ENCODE measurements at regions not wholly inside any gene's neighbourhood (a gene's known extent, or its start where the extent isn't known, plus 50 kb on each side); places are given as distances from the start of the nearest gene placed in this dataset.

DNA sequence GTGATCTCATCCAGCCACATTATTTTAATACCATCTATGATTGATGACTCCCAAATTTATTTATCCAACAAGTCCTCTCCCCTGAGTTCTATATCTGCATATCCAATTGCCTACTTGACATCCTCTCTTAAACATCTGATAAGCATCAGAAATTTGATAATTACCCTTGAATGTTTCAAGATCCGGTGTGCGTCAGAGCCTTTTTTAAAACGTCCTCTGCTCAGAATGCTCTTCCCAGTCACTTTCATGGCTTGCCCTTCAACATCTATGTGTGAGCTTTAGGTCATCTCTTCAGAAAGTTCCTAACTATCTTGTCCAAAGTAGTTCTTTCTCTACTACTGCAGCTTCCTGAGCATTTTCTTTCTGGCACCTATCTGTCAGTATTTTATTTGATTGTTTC, 364.3 kb downstream of the PLPP3 start:
- TF ChIP-seq CTCF (IDR thresholded peaks at IDR 0.05; ENCODE audit: insufficient read depth, low read length, missing control alignments) = no peak
- no peak for DNase-seq (ENCODE audit: low read depth, low spot score)
- CTCF ChIA-PET = no interaction called here
- no peak overlapping the region for H3K4me3 ChIP-seq (ENCODE audit: low read depth, low read length)
- POLR2A ChIA-PET = no interaction called here

GRCh38 chr1:56213068-56213467, 366.3 kb downstream of the PLPP3 start:
- no peak for TF ChIP-seq CTCF (IDR thresholded peaks at IDR 0.05; ENCODE audit: insufficient read depth, low read length, missing control alignments)
- no peak overlapping the region for H3K4me3 ChIP-seq (ENCODE audit: low read depth, low read length)
- no peak for DNase-seq (ENCODE audit: low read depth, low spot score)
- ChIA-PET POLR2A (no interaction called here), CTCF (no interaction called here)

DNA sequence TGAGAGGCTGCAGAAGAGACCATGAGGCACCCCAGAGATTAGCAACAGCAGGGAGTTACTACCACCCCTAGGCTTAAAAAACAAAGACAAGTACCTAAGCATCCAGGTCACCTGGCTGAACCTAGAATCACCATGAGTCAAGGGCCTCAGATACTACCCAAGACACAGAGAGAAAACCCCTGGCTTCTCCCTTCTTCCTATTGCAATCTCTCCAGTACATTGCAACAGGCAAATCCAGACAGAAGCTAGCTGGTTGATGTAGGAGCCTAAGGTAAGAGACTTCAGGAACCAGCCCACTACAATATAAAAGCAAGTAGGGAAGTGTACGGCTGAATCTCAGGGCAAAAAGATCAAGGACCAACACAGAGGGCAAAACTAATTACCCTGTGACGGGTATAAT, 367.2 kb downstream of the PLPP3 start:
- ChIA-PET POLR2A (interaction anchor here (0.7 kb wide), 1 partner anchor 851 kb away, joined by 3 read pairs; no protein-coding TSS in a partner anchor), CTCF (no interaction called here)

GRCh38 chr1:56206391-56206790, 373.0 kb downstream of the PLPP3 start:
- CTCF ChIA-PET = no interaction called here
- POLR2A ChIA-PET = no interaction called here
- H3K4me3 ChIP-seq (ENCODE audit: low read depth, low read length) = no peak overlapping the region
- no peak for DNase-seq (ENCODE audit: low read depth, low spot score)
- TF ChIP-seq CTCF (IDR thresholded peaks at IDR 0.05; ENCODE audit: insufficient read depth, low read length, missing control alignments) = no peak

More for the DNA sequence above, 367.2 kb downstream of the PLPP3 start:
- no peak for DNase-seq (ENCODE audit: low read depth, low spot score)
- no peak for TF ChIP-seq CTCF (IDR thresholded peaks at IDR 0.05; ENCODE audit: insufficient read depth, low read length, missing control alignments)
- H3K4me3 ChIP-seq (ENCODE audit: low read depth, low read length) = no peak overlapping the region

- ChIA-PET POLR2A (no interaction called here), CTCF (no interaction called here)
- H3K4me3 ChIP-seq (ENCODE audit: low read depth, low read length) = no peak overlapping the region
- TF ChIP-seq CTCF (IDR thresholded peaks at IDR 0.05; ENCODE audit: insufficient read depth, low read length, missing control alignments) = no peak
- DNase-seq (ENCODE audit: low read depth, low spot score) = no peak
Observed at GRCh38 chr1:56204206-56204605, 375.2 kb downstream of the PLPP3 start.

DNA sequence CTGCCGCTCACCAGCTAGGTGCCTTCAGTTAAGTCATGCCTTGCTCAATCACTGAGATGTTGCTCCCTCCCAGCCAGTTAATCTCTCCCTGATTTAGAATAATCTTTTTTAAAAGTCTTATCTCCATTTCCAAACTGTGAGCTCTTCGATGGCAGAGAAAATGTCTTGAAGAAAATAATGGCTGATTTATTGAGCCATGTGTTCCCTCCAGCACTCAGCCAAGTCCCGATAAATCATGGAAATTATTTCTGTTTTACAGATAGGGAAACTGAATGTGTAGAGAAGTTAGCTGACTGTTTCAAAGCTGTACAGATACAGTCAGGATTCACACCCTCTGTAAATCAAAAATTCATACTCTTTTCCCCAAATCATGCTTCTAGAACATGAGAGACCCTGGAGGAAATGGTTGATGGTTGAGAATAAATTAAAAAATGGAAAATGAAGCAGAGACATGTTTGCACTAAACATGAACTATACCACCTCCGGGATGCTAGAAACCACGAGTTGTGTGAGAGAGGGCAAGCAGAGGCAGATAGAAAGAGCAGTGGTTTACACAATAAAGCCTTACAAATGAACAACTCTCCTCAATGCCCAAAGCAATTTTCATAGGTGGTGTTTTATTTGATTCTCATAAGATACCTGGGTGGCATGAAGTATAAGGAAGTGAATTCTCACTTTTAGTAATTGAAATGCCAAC, 376.4 kb downstream of the PLPP3 start:
- H3K4me3 ChIP-seq (ENCODE audit: low read depth, low read length) = no peak overlapping the region
- CTCF ChIA-PET = interaction anchor here (0.7 kb wide), 1 partner anchor 15 kb away, joined by 3 read pairs; no protein-coding TSS in a partner anchor
- no peak for DNase-seq (ENCODE audit: low read depth, low spot score)
- TF ChIP-seq CTCF (IDR thresholded peaks at IDR 0.05; ENCODE audit: insufficient read depth, low read length, missing control alignments) = no peak
- POLR2A ChIA-PET = no interaction called here

Measured in AG04449 (cell line).